Astrocyte of the spinal cord (primary cell): ENCODE measurements at regions not wholly inside any gene's neighbourhood (a gene's known extent, or its start where the extent isn't known, plus 50 kb on each side); places are given as distances from the start of the nearest gene placed in this dataset.

ENCODE experiments used
- DNase-seq: peaks from one replicate; pipeline ENCODE4 v3.0.0; 2011; ENCODE audit warnings: low read depth, low spot score
- H3K4me3 ChIP-seq: 2 replicates; pipeline ENCODE4 v1.5.1; 2011; ENCODE audit warnings: low read depth, mild to moderate bottlenecking, low read length, moderate library complexity
- in situ Hi-C: cut with HindIII; loops from 2 replicates; pipeline ENCODE4 v1.10.0; 2017; ENCODE audit warnings: low sequenced_read_pairs
- TF ChIP-seq, protein P1 (sequence below): IDR thresholded peaks from 2 replicates; pipeline ENCODE4 v1.5.1; 2012; ENCODE audit warnings: low read depth, mild to moderate bottlenecking, low read length, inconsistent platforms

- in situ Hi-C loops = no loop called here
- DNase-seq = peak; percentile 48
- H3K4me3 ChIP-seq = no peak overlapping the region
- TF ChIP-seq, protein P1, sequence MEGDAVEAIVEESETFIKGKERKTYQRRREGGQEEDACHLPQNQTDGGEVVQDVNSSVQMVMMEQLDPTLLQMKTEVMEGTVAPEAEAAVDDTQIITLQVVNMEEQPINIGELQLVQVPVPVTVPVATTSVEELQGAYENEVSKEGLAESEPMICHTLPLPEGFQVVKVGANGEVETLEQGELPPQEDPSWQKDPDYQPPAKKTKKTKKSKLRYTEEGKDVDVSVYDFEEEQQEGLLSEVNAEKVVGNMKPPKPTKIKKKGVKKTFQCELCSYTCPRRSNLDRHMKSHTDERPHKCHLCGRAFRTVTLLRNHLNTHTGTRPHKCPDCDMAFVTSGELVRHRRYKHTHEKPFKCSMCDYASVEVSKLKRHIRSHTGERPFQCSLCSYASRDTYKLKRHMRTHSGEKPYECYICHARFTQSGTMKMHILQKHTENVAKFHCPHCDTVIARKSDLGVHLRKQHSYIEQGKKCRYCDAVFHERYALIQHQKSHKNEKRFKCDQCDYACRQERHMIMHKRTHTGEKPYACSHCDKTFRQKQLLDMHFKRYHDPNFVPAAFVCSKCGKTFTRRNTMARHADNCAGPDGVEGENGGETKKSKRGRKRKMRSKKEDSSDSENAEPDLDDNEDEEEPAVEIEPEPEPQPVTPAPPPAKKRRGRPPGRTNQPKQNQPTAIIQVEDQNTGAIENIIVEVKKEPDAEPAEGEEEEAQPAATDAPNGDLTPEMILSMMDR = peak; percentile 52
Measured at GRCh38 chr2:105576440-105577241, 168.1 kb upstream of the NCK2 start.

GRCh38 chr2:105576050-105576439 lies 168.7 kb upstream of the NCK2 start:
- no peak for DNase-seq
- TF ChIP-seq, protein P1 = no peak
- in situ Hi-C loops = no loop called here
- no peak overlapping the region for H3K4me3 ChIP-seq

DNA sequence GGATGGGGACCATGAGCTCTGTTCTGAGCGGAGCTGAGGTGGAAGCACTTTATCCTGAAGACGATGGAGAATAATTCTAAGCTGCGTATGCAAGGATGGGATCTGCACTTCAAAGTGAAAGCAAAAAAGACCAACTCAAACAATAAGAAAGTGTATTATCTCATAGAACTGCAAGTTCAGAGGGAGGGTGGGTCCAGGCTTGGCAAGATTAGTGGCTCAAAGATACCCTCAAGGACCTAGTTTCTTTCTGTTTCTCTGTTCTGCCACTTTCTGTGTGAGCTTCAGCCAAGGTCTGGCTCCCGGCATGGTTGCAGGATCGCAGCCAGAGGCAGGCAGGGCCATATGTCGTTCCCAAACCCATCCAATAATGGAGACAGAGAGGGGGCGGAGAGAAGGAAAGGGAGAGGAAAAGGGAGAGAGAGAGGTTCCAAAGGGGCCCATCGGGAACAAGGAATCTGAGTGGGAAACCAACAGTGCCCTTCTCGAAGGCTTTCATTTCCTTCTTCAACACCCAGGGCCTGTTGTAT lies 169.2 kb upstream of the NCK2 start:
- DNase-seq = no peak
- in situ Hi-C loops = no loop called here
- TF ChIP-seq, protein P1 = no peak
- no peak overlapping the region for H3K4me3 ChIP-seq

GRCh38 chr2:105574796-105575344 lies 169.8 kb upstream of the NCK2 start:
- in situ Hi-C loops = no loop called here
- TF ChIP-seq, protein P1 = no peak
- DNase-seq = no peak
- no peak overlapping the region for H3K4me3 ChIP-seq

GRCh38 chr2:105573910-105574655 lies 170.6 kb upstream of the NCK2 start:
- in situ Hi-C loops = no loop called here
- no peak for DNase-seq
- TF ChIP-seq, protein P1 = no peak

DNA sequence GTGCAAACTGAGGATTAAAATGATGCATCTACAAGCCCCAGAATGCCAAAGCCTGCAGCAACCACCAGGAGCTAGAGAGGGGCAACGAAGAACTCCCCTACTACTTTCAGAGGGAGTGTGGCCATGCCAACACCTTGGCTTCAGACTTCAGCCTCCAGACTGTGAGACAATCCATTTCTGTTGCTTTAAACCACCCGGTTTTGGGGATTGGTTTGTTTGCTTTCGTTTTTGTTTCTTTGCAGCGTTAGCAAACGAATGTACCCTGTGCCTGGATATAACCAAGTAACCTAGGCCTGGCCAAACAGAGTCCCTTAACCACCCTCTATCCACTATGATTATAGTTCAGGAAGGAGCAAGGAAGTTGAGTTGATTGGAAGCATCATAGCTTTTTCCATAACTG lies 171.2 kb upstream of the NCK2 start:
- in situ Hi-C loops = no loop called here
- TF ChIP-seq, protein P1 = no peak
- H3K4me3 ChIP-seq = no peak overlapping the region
- DNase-seq = no peak

More at GRCh38 chr2:105573910-105574655, 170.6 kb upstream of the NCK2 start:
- H3K4me3 ChIP-seq = no peak overlapping the region
